Ovary (tissue), 7 donors: ENCODE measurements at regions not wholly inside any gene's neighbourhood (a gene's known extent, or its start where the extent isn't known, plus 50 kb on each side); places are given as distances from the start of the nearest gene placed in this dataset.

Experiments
- DNase-seq, 5 donors: peaks; one replicate each; pipeline ENCODE4 v3.0.0-alpha.2; 2019 to 2020
- H3K27ac ChIP-seq, 2 donors: fragments of 200-600 bp; one replicate each; pipeline versions ENCODE4 v1.5.1 to v1.8.0; 2019 to 2022
- H3K27me3 ChIP-seq: fragments of 200-600 bp; one replicate; pipeline ENCODE4 v1.8.0; 2022
- H3K36me3 ChIP-seq: fragments of 200-600 bp; sonication (generic); one replicate; pipeline ENCODE4 v1.5.1; 2019
- H3K4me1 ChIP-seq: one replicate; pipeline ENCODE4 v1.8.1; 2013; ENCODE audit warnings: mild to moderate bottlenecking, moderate library complexity; ENCODE audit not compliant: insufficient read depth
- H3K4me3 ChIP-seq: fragments of 200-600 bp; sonication (generic); one replicate; pipeline ENCODE4 v1.5.1; 2017
- H3K9me3 ChIP-seq, 2 donors: fragments of 200-600 bp in 1 of 2; sonication (generic) in 1 of 2; one replicate each; pipeline versions ENCODE4 v1.5.1 to v1.8.1; 2013 to 2019; ENCODE audit warnings: mild to moderate bottlenecking in 1 of 2, moderate library complexity in 1 of 2
- EP300 ChIP-seq: sonication (generic); formaldehyde crosslinking; IDR thresholded peaks from one replicate; pipeline ENCODE4 v1.6.1; 2017; ENCODE audit warnings: antibody characterized with exemption
- POLR2A ChIP-seq: fragments of 450-650 bp; IDR thresholded peaks from one replicate; pipeline ENCODE4 v1.6.1; 2017; ENCODE audit warnings: antibody characterized with exemption, mild to moderate bottlenecking, moderate library complexity
- WGBS, 3 donors: extraction: QIAGEN DNeasy Blood & Tissue Kit in 1 of 3; methylation state at CpG; one replicate each; pipeline versions ENCODE4 v1.1.5 to v1.1.7; 2013 to 2017; 5-methylcytosine and 5-hydroxymethylcytosine counted together
- intact Hi-C, 4 donors: fragments of 100-400 bp; cut with DNase I; formaldehyde crosslinking; loops; one replicate each; pipeline versions ENCODE4 v1.11.0 to v1.15.1; 2022 to 2023
- TF ChIP-seq, protein P1 (sequence below), 3 donors: fragments of 450-650 bp in 2 of 3; fragments of 200-600 bp in 1 of 3; IDR thresholded peaks; one replicate each; pipeline versions ENCODE4 v1.5.1 to v1.8.0; 2016 to 2022; ENCODE audit warnings: antibody characterized with exemption in 3 of 3, mild to moderate bottlenecking in 1 of 3
- donor health status: DM: no; HTN: no; CAD: no; lungs with moderate emphysema.
- donor health status: DM: no; HTN: no; CAD: no.
- donor health status: Bipolar disorder and iron deficiency.
- donor health status: DM: no; HTN: no; CAD: no.
- donor health status: DM: yes; HTN: yes; CAD: no.

DNA sequence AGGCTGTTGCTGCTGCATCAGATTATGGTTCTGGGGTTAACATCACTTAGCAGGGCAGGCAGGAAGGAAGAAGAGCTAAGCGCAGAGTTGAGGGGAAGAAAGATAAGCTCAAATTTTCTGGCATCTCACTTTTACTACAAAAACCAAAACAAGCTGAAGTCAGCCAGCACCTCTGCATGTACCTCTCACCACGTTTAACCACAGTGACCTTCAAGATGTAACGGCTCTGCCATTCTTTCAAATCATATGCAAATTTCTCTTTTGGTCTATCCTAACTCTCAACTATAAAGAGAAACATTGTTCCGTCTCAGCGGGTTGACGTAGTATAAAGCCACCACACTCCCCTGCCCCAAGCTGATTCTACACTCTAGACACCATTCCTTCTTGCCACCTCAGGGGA, 154.4 kb downstream of the OMA1 start:
- 54 to 71% (median 67%) methylated on average over 6 of the region's 6 CpGs for WGBS, 3 donors
- Histone ChIP-seq H3K27ac (no peak overlapping the region), H3K36me3 (no peaks in the 10 kb centered on the region), H3K4me3 (no peak overlapping the region), H3K9me3 (no peaks in the 10 kb centered on the region), H3K27me3 (no peaks in the 10 kb centered on the region), H3K4me1 (no peaks in the 10 kb centered on the region)
- intact Hi-C loops = no loop called here
- no peak for DNase-seq
- TF ChIP-seq POLR2A (no peak), EP300 (no peak)
- TF ChIP-seq, protein P1, sequence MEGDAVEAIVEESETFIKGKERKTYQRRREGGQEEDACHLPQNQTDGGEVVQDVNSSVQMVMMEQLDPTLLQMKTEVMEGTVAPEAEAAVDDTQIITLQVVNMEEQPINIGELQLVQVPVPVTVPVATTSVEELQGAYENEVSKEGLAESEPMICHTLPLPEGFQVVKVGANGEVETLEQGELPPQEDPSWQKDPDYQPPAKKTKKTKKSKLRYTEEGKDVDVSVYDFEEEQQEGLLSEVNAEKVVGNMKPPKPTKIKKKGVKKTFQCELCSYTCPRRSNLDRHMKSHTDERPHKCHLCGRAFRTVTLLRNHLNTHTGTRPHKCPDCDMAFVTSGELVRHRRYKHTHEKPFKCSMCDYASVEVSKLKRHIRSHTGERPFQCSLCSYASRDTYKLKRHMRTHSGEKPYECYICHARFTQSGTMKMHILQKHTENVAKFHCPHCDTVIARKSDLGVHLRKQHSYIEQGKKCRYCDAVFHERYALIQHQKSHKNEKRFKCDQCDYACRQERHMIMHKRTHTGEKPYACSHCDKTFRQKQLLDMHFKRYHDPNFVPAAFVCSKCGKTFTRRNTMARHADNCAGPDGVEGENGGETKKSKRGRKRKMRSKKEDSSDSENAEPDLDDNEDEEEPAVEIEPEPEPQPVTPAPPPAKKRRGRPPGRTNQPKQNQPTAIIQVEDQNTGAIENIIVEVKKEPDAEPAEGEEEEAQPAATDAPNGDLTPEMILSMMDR (IDR thresholded peaks at IDR 0.05) = no peak

DNA sequence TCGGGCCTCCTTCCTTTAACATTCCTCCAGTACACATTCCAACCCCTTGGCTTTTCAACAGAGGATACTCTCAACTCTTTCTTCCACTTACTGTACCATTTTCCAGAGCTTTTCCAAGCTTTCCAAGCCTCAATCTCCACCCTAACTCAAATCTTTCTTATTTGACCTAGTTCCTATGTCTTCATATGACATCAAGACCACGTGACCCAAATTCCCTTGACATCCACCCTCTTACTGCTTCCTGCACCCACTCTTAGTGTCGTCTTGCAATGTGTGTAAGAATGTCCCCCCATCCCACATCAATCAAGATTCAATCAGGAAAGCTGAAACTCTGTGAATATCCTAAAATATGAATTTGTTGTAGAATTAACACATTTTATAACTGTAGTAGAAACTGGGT, 155.0 kb downstream of the OMA1 start:
- DNase-seq = no peak

DNA sequence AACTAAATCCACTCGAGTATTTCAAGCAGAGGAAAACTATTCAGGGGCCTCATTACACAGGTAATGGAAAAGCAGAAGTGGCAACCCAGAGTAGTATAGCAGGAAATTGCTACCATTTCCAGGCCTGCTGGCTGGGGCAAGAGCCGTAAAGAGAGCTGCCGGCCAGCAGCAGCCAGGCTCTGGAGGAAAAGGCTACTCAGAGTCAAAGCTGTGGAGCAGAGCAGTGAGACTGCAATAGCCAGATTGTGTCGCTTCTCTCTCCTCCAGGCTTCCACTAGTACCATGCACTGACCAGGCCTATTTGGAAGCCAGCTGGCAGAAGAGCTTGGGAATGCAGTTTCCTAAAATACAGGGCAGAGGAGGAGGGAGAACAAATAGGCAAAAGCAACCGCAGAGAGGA, 155.5 kb downstream of the OMA1 start:
- Histone ChIP-seq H3K36me3 (no peaks in the 10 kb centered on the region), H3K27me3 (no peaks in the 10 kb centered on the region), H3K4me1 (no peaks in the 10 kb centered on the region), H3K4me3 (no peak overlapping the region), H3K27ac (no peak overlapping the region), H3K9me3 (no peaks in the 10 kb centered on the region)
- intact Hi-C loops = no loop called here
- TF ChIP-seq, protein P1 (IDR thresholded peaks at IDR 0.05) = no peak
- TF ChIP-seq POLR2A (no peak), EP300 (no peak)
- no peak for DNase-seq
- 67 to 72% (median 71%) methylated on average over 5 of the region's 5 CpGs for WGBS, 3 donors

More for the DNA sequence above, 155.0 kb downstream of the OMA1 start:
- Histone ChIP-seq H3K4me1 (no peaks in the 10 kb centered on the region), H3K27ac (no peak overlapping the region), H3K4me3 (no peak overlapping the region), H3K9me3 (no peaks in the 10 kb centered on the region), H3K36me3 (no peaks in the 10 kb centered on the region), H3K27me3 (no peaks in the 10 kb centered on the region)
- WGBS, 3 donors = 81 to 88% (median 87%) methylated on average over 3 of the region's 3 CpGs
- intact Hi-C loops = no loop called here
- TF ChIP-seq POLR2A (no peak), EP300 (no peak)
- TF ChIP-seq, protein P1 (IDR thresholded peaks at IDR 0.05) = no peak

DNA sequence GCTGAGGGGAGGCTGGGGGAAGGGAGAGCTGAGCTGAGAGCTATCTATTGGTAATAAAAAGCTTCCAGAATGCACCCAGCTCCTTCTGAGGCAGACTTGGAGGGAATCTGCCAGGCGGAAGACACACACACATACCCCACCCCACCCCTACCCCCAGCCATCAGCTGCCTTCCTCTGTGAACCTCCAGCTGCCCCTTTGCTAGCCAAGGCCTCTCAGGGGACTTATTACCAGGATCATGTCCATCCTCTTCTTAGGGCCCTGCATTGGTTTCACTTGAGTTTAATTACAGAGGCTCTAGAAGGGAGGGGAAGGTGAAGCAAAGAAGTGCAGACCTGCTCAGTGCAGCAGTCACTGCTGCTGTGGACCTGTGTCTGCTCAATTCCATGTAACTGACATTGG, 156.4 kb downstream of the OMA1 start:
- Histone ChIP-seq H3K27ac (no peak overlapping the region), H3K9me3 (no peaks in the 10 kb centered on the region), H3K27me3 (no peaks in the 10 kb centered on the region), H3K4me3 (no peak overlapping the region), H3K4me1 (no peaks in the 10 kb centered on the region), H3K36me3 (no peaks in the 10 kb centered on the region)
- intact Hi-C loops = no loop called here
- 65 to 100% (median 84%) methylated on average over 1 of the region's 1 CpG for WGBS, 3 donors
- TF ChIP-seq, protein P1 (IDR thresholded peaks at IDR 0.05) = no peak
- TF ChIP-seq POLR2A = no peak
- no peak for TF ChIP-seq EP300
- no peak for DNase-seq

DNA sequence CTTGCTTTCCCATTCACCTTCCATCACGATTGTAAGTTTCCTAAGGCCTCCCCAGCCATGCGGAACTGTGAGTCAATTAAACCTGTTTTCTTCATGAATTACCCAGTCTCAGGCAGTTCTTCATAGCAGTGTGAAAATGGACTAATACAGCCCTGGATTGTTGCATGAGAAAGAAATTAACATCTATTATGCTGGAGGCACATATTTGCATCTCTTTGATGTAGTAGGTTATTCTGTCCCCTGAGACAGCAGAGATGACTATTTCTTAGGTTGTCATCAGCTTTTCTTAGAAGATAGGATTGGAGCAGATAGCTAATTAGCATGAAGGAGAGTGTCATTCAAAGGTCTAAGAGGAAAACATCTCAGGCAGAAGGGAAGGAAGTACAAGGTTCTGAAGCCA, 166.2 kb downstream of the OMA1 start:
- H3K9me3 ChIP-seq = no peaks in the 10 kb centered on the region
- intact Hi-C loops = no loop called here
- H3K36me3 ChIP-seq = no peaks in the 10 kb centered on the region
- no peak overlapping the region for H3K27ac ChIP-seq
- 88 to 92% (median 90%) methylated on average over 2 of the region's 2 CpGs for WGBS, 3 donors
- no peaks in the 10 kb centered on the region for H3K27me3 ChIP-seq
- no peak overlapping the region for H3K4me3 ChIP-seq
- DNase-seq = no peak
- no peaks in the 10 kb centered on the region for H3K4me1 ChIP-seq
- TF ChIP-seq POLR2A = no peak
- no peak for TF ChIP-seq EP300
- TF ChIP-seq, protein P1 (IDR thresholded peaks at IDR 0.05) = no peak
